K562 (cell line): ENCODE measurements at regions not wholly inside any gene's neighbourhood (a gene's known extent, or its start where the extent isn't known, plus 50 kb on each side); places are given as distances from the start of the nearest gene placed in this dataset.

Source experiments
- CREB3L1 ChIP-seq: fragments of 450-650 bp; IDR thresholded peaks from 2 replicates; pipeline ENCODE4 v1.6.1; 2014; ENCODE audit warnings: low read depth, mild to moderate bottlenecking, moderate library complexity, borderline replicate concordance
- FOXO4 ChIP-seq: fragments of 450-650 bp; formaldehyde crosslinking; IDR thresholded peaks from 2 replicates; pipeline ENCODE4 v1.4.0; 2020; ENCODE audit warnings: mild to moderate bottlenecking, moderate library complexity
- SMARCB1 ChIP-seq: IDR thresholded peaks from 2 replicates; pipeline ENCODE4 v1.6.1; 2011; ENCODE audit warnings: improper control_type of control experiment, low read depth; ENCODE audit not compliant: insufficient read length
- SP1 ChIP-seq: sonication (generic); formaldehyde crosslinking; IDR thresholded peaks from 2 replicates; pipeline ENCODE4 v1.8.1; 2022; ENCODE audit warnings: mild to moderate bottlenecking, missing genetic modification reagents
- ZC3H11A ChIP-seq: IDR thresholded peaks from 2 replicates; pipeline ENCODE4 v1.6.1; 2012; ENCODE audit warnings: low read depth, low read length, improper control_type of control experiment
- ZNF121 ChIP-seq: sonication (generic); formaldehyde crosslinking; conservative IDR thresholded peaks from 2 replicates; pipeline ENCODE4 v1.8.0; 2022; ENCODE audit warnings: missing genetic modification reagents
- ZNF197 ChIP-seq: fragments of 200-800 bp; sonication (Bioruptor generic); IDR thresholded peaks from 2 replicates; pipeline ENCODE4 v1.6.1; 2016; ENCODE audit warnings: low read depth, missing genetic modification characterization, missing compliant biosample characterization
- TF ChIP-seq, protein P1 (sequence below): IDR thresholded peaks from 2 replicates; pipeline ENCODE4 v1.6.1; 2011; ENCODE audit warnings: borderline replicate concordance, low read depth, mild to moderate bottlenecking, moderate library complexity, low read length; ENCODE audit not compliant: insufficient read depth, poor library complexity, severe bottlenecking
- TF ChIP-seq, protein P2 (sequence below): fragments of 250-450 bp; sonication (Bioruptor Pico); IDR thresholded peaks from 2 replicates; pipeline ENCODE4 v1.5.0; 2020; ENCODE audit warnings: mild to moderate bottlenecking, borderline replicate concordance

- TF ChIP-seq, protein P1, sequence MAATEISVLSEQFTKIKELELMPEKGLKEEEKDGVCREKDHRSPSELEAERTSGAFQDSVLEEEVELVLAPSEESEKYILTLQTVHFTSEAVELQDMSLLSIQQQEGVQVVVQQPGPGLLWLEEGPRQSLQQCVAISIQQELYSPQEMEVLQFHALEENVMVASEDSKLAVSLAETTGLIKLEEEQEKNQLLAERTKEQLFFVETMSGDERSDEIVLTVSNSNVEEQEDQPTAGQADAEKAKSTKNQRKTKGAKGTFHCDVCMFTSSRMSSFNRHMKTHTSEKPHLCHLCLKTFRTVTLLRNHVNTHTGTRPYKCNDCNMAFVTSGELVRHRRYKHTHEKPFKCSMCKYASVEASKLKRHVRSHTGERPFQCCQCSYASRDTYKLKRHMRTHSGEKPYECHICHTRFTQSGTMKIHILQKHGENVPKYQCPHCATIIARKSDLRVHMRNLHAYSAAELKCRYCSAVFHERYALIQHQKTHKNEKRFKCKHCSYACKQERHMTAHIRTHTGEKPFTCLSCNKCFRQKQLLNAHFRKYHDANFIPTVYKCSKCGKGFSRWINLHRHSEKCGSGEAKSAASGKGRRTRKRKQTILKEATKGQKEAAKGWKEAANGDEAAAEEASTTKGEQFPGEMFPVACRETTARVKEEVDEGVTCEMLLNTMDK: no peak
- TF ChIP-seq SP1 (CRISPR knock-in tag) (no peak), ZC3H11A (no peak), CREB3L1 (no peak), ZNF121 (CRISPR knock-in tag) (no peak), SMARCB1 (no peak), FOXO4 (CRISPR knock-in tag) (no peak), ZNF197 (CRISPR knock-in tag) (no peak)
- TF ChIP-seq, protein P2, sequence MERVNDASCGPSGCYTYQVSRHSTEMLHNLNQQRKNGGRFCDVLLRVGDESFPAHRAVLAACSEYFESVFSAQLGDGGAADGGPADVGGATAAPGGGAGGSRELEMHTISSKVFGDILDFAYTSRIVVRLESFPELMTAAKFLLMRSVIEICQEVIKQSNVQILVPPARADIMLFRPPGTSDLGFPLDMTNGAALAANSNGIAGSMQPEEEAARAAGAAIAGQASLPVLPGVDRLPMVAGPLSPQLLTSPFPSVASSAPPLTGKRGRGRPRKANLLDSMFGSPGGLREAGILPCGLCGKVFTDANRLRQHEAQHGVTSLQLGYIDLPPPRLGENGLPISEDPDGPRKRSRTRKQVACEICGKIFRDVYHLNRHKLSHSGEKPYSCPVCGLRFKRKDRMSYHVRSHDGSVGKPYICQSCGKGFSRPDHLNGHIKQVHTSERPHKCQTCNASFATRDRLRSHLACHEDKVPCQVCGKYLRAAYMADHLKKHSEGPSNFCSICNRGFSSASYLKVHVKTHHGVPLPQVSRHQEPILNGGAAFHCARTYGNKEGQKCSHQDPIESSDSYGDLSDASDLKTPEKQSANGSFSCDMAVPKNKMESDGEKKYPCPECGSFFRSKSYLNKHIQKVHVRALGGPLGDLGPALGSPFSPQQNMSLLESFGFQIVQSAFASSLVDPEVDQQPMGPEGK (CRISPR knock-in tag): no peak
These were observed 178.2 kb downstream of the NAF1 start (continued) for GRCh38 chr4:162988530-162988929.
